H7 (cell line): ENCODE measurements at regions not wholly inside any gene's neighbourhood (a gene's known extent, or its start where the extent isn't known, plus 50 kb on each side); places are given as distances from the start of the nearest gene placed in this dataset.
"Not testable (repeated sequence)": the region's sequence is repeated elsewhere in the genome, so short reads cannot be mapped to it uniquely, and the experiment has no call there.

Experiments used
- DNase-seq: peaks from one replicate; pipeline ENCODE4 v3.0.0; 2012
- H3K27me3 ChIP-seq: 2 replicates; pipeline ENCODE4 v1.6.0; 2011; ENCODE audit warnings: mild to moderate bottlenecking, low read length; ENCODE audit not compliant: control insufficient read depth, insufficient read depth
- H3K36me3 ChIP-seq: replicated peaks from 2 replicates; pipeline ENCODE4 v1.5.1; 2011; ENCODE audit warnings: low read length; ENCODE audit not compliant: control insufficient read depth, insufficient read depth
- H3K4me3 ChIP-seq: 2 replicates; pipeline ENCODE4 v1.5.1; 2011; ENCODE audit warnings: low read depth, mild to moderate bottlenecking, control low read depth, low read length, moderate library complexity; ENCODE audit not compliant: insufficient read depth

DNA sequence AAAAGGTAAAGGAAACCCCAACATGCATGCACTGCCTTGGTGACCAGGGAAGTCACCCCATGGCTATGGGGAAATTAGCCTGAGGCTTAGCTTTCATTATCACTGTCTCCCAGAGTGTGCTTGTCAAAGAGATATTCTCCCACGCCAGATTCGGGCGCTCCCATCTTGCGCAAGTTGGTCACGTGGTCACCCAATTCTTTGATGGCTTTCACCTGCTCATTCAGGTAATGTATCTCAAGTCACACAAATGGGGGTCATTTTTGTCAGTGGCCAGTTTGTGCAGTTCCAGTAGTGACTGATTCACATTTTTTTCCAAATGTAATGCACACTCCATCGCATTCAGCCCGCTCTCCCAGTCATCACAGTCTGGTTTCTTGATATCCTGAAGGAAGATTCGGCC, 107.6 kb upstream of the UBE2E3 start:
- H3K27me3 ChIP-seq, H3K4me3 ChIP-seq, DNase-seq, H3K36me3 ChIP-seq: not testable (repeated sequence)

DNA sequence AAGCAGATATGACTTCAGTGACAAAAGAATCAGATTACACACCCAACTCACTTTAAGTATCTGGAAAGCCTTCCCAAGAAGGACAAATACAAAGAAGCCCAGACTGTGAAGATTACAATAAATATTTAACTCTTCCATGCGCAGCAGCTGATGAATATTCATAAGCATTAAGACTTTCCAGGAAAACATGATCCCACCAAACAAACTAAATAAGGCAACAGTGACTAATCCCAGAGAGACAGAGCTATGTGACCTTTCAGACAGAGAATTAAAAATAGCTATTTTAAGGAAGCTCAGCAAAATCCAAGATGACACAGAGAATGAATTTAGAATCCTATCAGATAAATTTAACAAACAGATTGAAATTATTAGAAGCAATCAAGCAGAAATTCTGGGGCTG, 108.2 kb upstream of the UBE2E3 start:
- DNase-seq = no peak
- H3K4me3 ChIP-seq = no peak overlapping the region
- no peaks in the 10 kb centered on the region for H3K27me3 ChIP-seq
- no peaks in the 10 kb centered on the region for H3K36me3 ChIP-seq

DNA sequence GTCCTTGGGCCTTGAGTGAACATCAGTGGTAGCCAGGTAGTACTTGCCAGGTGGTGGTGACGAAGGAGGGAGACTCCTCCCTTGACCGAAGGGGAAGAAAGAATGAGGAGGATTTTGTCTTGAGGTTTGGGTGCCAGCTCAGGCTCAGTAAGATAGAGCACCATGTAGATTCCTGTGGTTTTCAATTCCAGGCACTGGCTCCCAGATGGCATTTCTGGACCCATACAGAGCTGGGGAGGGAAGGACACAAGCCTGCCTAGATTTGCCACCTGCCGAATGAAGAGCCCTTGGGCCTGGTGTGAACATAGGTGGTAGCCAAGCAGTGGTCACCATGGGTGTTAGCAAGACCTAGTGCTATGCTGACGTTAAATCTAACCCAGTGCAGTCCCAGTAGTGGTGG, 108.8 kb upstream of the UBE2E3 start:
- no peak for DNase-seq

DNA sequence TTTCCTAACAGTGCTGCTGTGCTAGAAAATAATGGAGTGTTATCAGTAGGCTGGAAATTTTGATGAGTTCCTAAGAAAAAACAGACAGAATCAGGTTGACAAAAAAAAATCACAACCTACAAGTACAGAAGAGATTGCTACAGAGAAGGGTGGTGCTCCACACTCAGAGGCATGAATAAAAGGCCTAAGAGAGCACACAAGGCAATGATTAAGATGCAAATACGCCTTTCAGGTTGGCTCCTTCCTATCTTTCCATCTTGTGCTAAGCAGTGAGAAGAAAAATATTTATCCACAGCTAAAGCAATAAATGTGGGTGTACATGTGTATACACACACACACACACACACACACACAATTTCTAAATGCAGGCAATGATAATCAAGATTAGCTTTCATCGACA, 130.6 kb upstream of the UBE2E3 start:
- Histone ChIP-seq H3K4me3 (no peak overlapping the region), H3K27me3 (no peaks in the 10 kb centered on the region), H3K36me3 (no peaks in the 10 kb centered on the region)
- DNase-seq = no peak

More for the DNA sequence above, 108.8 kb upstream of the UBE2E3 start:
- Histone ChIP-seq H3K36me3 (no peaks in the 10 kb centered on the region), H3K27me3 (no peaks in the 10 kb centered on the region), H3K4me3 (no peak overlapping the region)

DNA sequence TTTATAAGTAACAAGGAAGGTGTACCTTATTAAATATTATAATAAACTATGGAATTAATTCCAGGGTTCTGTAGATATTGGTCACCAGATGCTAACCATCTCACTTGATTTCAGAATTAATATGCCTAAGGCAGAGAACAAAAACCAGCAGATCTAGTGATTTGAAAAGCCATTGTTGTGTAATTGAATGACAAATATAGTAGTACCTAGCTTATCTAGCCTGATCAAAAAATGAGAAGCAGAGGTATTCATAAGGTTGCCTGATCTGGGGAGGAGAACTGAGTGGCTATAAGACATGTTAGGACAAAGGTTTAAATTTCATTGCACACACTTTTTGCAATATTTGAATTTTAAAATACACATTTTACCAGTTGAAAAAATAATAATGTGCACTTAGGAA, 132.0 kb upstream of the UBE2E3 start:
- DNase-seq = no peak
- Histone ChIP-seq H3K27me3 (no peaks in the 10 kb centered on the region), H3K36me3 (no peaks in the 10 kb centered on the region), H3K4me3 (no peak overlapping the region)

DNA sequence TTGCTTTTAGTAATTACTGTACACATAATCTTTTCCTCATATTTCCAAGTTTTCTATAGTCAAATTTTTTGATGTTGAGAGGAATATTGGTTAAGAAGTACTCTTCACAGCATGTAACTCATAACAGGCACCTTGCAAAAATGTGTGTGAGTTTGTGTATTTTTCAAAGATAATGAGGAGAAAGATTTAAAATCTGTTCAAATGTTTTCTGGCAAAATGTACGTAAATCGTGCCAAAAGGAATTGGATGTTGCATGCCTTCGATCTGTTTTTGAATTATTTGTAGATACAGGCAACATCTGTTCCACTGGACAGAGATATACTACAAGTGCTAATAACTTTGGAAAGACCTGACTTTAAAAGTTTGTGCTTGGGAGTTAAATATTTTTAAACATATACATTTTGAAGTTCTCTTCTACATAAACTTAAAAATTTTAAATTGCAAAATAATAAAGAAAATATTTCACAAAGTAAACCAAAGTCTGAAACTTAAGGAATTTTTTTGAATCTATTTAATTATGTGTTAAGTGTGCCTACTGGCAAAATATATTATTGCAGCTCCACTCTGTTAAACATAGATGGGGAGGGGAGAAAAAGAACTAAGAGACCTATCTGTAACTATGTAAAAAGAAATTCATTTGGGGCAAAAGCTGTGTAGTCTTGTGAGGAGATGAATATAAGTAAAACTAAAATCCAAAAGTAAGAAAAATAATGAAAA, 133.5 kb upstream of the UBE2E3 start:
- DNase-seq = no peak
- Histone ChIP-seq H3K27me3 (no peaks in the 10 kb centered on the region), H3K4me3 (no peak overlapping the region), H3K36me3 (no peaks in the 10 kb centered on the region)

DNA sequence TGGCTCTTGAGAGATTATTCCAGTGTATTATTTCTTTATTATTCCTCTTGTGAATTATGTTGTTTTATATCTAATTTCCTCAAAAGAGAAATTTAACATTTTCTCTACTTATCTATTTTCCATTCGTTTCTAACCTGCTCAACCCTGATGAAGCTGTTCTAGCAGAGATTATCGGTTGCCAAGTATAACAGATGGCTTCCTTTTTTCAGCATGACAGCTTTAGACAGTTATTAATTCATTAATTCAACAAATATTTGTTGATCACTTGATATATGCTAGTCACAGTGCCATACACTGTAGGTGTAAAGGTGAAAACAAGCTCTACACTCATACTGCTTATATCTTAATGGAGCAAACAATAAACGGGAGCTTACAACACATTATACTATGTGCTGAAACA, 137.9 kb upstream of the UBE2E3 start:
- Histone ChIP-seq H3K27me3 (no peaks in the 10 kb centered on the region), H3K4me3 (no peak overlapping the region), H3K36me3 (no peaks in the 10 kb centered on the region)
- no peak for DNase-seq

DNA sequence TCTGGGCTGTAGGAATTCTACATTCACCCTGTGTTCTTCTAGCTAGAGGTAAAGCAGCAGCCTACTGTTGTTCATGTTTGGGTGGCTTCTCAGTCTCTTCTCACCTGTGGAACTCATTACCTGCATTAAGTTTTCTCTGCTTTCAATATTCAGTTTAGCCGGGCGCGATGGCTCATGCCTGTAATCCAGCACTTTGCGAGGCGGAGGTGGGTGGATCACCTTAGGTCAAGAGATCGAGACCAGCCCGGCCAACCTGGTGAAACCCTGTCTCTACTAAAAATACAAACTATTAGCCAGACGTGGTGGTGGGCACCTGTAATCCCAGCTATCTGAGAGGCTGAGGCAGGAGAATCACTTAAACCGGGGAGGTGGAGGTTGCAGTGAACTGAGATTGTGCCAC, 139.8 kb upstream of the UBE2E3 start:
- Histone ChIP-seq H3K4me3 (no peak overlapping the region), H3K36me3 (no peaks in the 10 kb centered on the region), H3K27me3 (no peaks in the 10 kb centered on the region)
- no peak for DNase-seq

DNA sequence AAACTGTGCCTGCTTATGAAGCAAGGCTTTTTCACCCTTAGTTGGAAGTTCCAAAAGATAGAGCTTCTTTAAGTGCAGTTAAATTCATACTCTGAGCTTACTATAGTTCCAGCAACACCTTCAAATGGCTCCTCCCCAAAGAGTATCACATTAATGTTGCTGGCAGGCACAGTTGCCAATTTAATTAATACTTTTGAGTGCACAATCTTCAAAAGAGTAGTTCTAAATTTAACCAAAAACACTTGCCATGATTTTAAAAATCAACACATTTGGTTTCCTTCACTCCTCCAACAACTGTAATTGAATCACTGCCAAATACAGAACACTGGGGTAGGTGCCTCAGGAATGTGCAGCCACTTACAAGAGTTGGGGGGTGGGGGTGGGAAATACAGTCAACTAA, 150.6 kb upstream of the UBE2E3 start:
- DNase-seq = no peak
- Histone ChIP-seq H3K36me3 (no peaks in the 10 kb centered on the region), H3K27me3 (no peaks in the 10 kb centered on the region), H3K4me3 (no peak overlapping the region)

DNA sequence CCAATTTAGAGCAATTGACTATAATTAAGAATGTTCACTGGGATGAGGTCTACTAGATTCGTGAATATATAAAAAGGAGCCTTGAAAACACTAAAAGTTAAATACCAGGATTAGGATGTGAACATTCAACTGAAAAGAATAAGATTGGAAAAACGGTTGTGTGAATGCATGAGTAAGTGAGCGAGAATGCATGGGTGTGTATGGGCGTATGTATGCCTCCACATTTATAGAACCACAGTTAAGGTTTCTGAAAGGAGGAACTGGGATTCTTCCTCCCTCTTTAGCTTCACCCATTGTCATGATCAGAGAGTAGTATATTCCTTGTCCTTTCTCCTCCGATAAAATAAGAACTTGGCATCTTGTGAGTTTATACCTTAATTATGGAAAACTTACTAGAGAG, 151.1 kb upstream of the UBE2E3 start:
- H3K27me3 ChIP-seq = no peaks in the 10 kb centered on the region
- H3K4me3 ChIP-seq = no peak overlapping the region
- DNase-seq = no peak
- H3K36me3 ChIP-seq = no peaks in the 10 kb centered on the region

DNA sequence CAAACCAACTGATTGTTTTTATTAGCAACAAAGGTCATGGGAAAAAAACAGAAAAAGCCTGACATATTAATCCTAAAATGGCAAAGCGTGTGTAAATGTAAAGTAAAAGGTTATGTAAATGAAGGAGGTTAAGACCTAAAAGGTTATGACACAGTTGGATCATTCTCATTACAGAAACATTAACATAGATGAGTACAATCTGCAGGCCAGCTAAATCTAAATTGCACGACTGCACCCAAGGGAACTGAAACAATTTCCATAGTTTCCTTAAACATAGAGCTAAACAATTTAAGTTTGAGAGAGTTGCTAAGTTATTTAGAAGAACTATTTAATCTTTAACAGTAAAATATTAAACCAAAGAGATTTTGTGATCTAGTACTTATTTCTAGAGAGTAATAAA, 151.6 kb upstream of the UBE2E3 start:
- no peak for DNase-seq

DNA sequence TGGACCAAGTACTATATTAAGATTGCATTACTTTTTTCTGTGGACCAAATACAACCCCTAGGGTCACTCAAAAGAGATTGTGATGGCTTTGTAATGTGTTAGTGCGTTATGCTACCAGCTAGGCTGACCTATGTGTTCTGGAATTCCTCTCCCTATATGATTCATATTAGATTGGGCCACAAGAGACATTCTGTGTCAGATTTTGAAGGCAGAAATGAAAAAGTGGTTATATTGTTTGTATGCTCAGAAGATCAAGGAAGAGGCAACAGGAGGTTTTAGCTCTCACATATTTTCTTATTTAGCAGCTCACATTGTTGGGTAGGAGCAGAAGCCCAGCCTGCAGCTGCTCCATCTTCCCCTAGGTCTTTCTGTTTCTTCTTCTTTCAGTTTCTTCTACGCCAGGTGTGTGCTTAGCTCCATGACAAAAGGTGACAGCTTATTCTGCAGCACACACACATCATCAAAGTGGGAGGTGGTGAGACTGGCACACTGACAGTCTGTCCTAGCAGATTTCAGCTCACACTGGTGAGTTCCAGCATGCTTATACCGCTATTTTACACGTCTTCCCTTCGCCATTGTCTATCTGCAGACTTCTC, 156.8 kb upstream of the UBE2E3 start:
- H3K36me3 ChIP-seq = no peaks in the 10 kb centered on the region
- no peaks in the 10 kb centered on the region for H3K27me3 ChIP-seq
- H3K4me3 ChIP-seq = no peak overlapping the region
- DNase-seq = no peak

More for the DNA sequence above, 151.6 kb upstream of the UBE2E3 start:
- Histone ChIP-seq H3K4me3 (no peak overlapping the region), H3K27me3 (no peaks in the 10 kb centered on the region), H3K36me3 (no peaks in the 10 kb centered on the region)

DNA sequence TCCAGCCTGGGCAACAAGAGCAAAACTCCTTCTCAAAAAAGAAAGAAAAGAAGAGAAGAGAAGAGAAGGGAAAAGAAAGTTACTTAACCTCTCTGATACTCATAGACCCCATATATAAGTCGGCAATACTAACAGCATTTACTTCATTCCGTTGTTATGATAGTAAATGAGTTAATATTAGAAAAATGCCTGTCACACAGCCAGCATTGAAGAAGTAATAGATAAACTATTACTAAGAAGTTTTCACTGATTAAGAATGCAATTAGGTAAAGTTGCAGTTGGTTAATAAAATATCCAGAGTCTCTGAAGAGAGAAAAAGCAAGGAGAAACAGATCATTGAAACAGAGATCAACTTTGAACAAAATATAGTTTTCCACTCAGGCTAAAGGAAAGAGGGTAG, 161.3 kb upstream of the UBE2E3 start:
- no peak for DNase-seq
- H3K4me3 ChIP-seq = no peak overlapping the region

DNA sequence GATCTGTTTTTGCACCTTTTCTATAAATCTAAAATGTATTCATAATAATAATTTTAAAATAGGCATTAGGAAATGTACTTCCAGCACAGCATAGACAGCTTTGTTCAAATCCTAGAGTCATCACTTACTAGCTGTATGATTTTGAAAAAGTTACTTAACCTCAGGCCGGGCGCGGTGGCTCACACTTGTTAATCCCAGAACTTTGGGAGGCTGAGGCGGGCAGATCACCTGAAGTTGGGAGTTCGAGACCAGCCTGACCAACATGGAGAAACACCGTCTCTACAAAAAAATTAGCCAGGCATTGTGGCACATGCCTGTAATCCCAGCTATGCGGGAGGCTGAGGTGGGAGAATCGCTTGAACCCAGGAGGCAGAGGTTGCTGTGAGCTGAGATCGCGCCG, 161.7 kb upstream of the UBE2E3 start:
- not testable (repeated sequence) for DNase-seq, H3K4me3 ChIP-seq, H3K27me3 ChIP-seq, H3K36me3 ChIP-seq

More for the DNA sequence above, 161.3 kb upstream of the UBE2E3 start:
- H3K36me3 ChIP-seq = no peaks in the 10 kb centered on the region
- no peaks in the 10 kb centered on the region for H3K27me3 ChIP-seq

DNA sequence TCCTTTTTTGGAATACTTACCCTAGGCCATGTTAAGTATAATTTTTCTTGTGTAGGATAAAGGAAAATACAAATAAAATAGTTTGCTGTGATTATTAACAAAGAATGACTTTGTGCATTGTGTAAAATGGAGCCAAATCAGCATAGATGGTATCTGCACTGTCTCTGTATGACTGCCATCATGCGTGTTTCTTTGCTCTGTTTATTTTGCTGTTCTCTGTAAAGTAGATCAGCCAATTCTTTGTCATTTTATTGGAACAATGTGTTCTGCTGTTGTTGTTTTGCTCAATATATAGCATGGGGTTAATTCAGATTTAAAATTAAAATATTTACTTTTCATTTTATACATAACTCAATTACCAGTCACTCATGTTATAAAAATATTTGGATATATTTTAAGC, 181.3 kb upstream of the UBE2E3 start:
- H3K4me3 ChIP-seq = no peak overlapping the region
- no peaks in the 10 kb centered on the region for H3K27me3 ChIP-seq
- H3K36me3 ChIP-seq = no peaks in the 10 kb centered on the region
- no peak for DNase-seq

DNA sequence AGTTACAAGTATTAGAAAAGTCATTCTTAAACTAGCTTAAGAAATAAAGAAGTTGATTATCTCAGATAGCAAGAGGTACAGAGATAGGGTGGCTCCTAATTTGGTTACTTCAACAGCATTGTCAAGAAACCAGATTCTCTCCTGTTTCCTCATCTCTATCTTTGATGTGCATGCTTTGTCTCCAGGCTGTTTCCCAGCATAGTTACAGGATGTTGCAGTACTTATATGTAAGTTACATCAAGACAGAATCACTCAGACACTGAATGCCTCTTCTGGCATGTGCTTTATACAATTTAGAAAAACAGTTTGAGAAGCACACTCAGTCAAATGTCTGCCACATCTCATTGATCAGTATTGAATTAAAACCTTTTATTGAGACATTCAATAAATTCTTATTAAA, 189.5 kb upstream of the UBE2E3 start:
- Histone ChIP-seq H3K36me3 (no peaks in the 10 kb centered on the region), H3K27me3 (no peaks in the 10 kb centered on the region), H3K4me3 (no peak overlapping the region)
- no peak for DNase-seq
